ENCODE measurements at regions not wholly inside any gene's neighbourhood (a gene's known extent, or its start where the extent isn't known, plus 50 kb on each side); places are given as distances from the start of the nearest gene placed in this dataset.
"Not testable (repeated sequence)": the region's sequence is repeated elsewhere in the genome, so short reads cannot be mapped to it uniquely, and the experiment has no call there.

GRCh38 chr20:55530763-55531162 is 474.6 kb downstream of the CBLN4 start:
- H3K27ac Mint-ChIP-seq: no peak overlapping the region
- no peak overlapping the region for H3K4me3 Mint-ChIP-seq

GRCh38 chr20:55528482-55528881 is 476.8 kb downstream of the CBLN4 start:
- H3K9me3 Mint-ChIP-seq: peaks cover 3 to 10% (median 6%) of the 10 kb centered on the region in 3 donors
- H3K27ac Mint-ChIP-seq: no peak overlapping the region
- peaks cover 2% of the 10 kb centered on the region for H3K36me3 Mint-ChIP-seq
- H3K4me3 Mint-ChIP-seq: no peak overlapping the region
- H3K4me1 Mint-ChIP-seq: no peaks in the 10 kb centered on the region
- peaks cover 2% of the 10 kb centered on the region for H3K27me3 Mint-ChIP-seq

More at GRCh38 chr20:55530763-55531162, 474.6 kb downstream of the CBLN4 start:
- Mint-ChIP-seq H3K9me3 (peaks cover 7 to 9% (median 7%) of the 10 kb centered on the region in 3 donors), H3K36me3 (peaks cover 1% of the 10 kb centered on the region), H3K27me3 (peaks cover 2% of the 10 kb centered on the region), H3K4me1 (no peaks in the 10 kb centered on the region)

GRCh38 chr20:55522296-55522815 is 483.0 kb downstream of the CBLN4 start:
- peaks cover 2% of the 10 kb centered on the region for H3K27me3 Mint-ChIP-seq
- H3K9me3 Mint-ChIP-seq: peaks cover 5 to 16% (median 8%) of the 10 kb centered on the region in 3 donors
- H3K4me1 Mint-ChIP-seq: no peaks in the 10 kb centered on the region
- peaks cover 2% of the 10 kb centered on the region for H3K36me3 Mint-ChIP-seq
- no peak overlapping the region for H3K4me3 Mint-ChIP-seq
- no peak overlapping the region for H3K27ac Mint-ChIP-seq

- not testable (repeated sequence) for H3K4me1 Mint-ChIP-seq, H3K4me3 Mint-ChIP-seq, H3K36me3 Mint-ChIP-seq, H3K27ac Mint-ChIP-seq, H3K27me3 Mint-ChIP-seq
- peaks cover 4 to 15% (median 7%) of the 10 kb centered on the region in 3 donors for H3K9me3 Mint-ChIP-seq
Measured at GRCh38 chr20:55517584-55517983, 487.7 kb downstream of the CBLN4 start.

- Mint-ChIP-seq H3K9me3 (peaks cover 2 to 11% (median 2%) of the 10 kb centered on the region in 3 donors), H3K4me3 (no peak overlapping the region), H3K36me3 (no peaks in the 10 kb centered on the region), H3K27me3 (no peaks in the 10 kb centered on the region), H3K27ac (no peak overlapping the region), H3K4me1 (no peaks in the 10 kb centered on the region)
Measured at GRCh38 chr20:55515832-55516231, 489.5 kb downstream of the CBLN4 start.

GRCh38 chr20:55514531-55514930 is 490.8 kb downstream of the CBLN4 start:
- H3K36me3 Mint-ChIP-seq: no peaks in the 10 kb centered on the region
- H3K4me3 Mint-ChIP-seq: no peak overlapping the region
- H3K27ac Mint-ChIP-seq: no peak overlapping the region
- H3K27me3 Mint-ChIP-seq: no peaks in the 10 kb centered on the region
- H3K9me3 Mint-ChIP-seq: peaks cover 0 to 8% (median 2%) of the 10 kb centered on the region in 3 donors
- H3K4me1 Mint-ChIP-seq: no peaks in the 10 kb centered on the region

- H3K4me1 Mint-ChIP-seq: no peaks in the 10 kb centered on the region
- H3K4me3 Mint-ChIP-seq: no peak overlapping the region
- H3K27me3 Mint-ChIP-seq: no peaks in the 10 kb centered on the region
- H3K27ac Mint-ChIP-seq: no peak overlapping the region
- H3K36me3 Mint-ChIP-seq: no peaks in the 10 kb centered on the region
- peaks cover 0 to 6% (median 1%) of the 10 kb centered on the region in 3 donors for H3K9me3 Mint-ChIP-seq
Measured at GRCh38 chr20:55513954-55514353, 491.4 kb downstream of the CBLN4 start.

GRCh38 chr20:55500130-55500529 is 505.2 kb downstream of the CBLN4 start:
- H3K4me1 Mint-ChIP-seq: no peaks in the 10 kb centered on the region
- H3K36me3 Mint-ChIP-seq: no peaks in the 10 kb centered on the region
- no peak overlapping the region for H3K27ac Mint-ChIP-seq
- no peaks in the 10 kb centered on the region for H3K27me3 Mint-ChIP-seq
- no peak overlapping the region for H3K4me3 Mint-ChIP-seq
- H3K9me3 Mint-ChIP-seq: peaks cover 4 to 15% (median 9%) of the 10 kb centered on the region in 3 donors

- Mint-ChIP-seq H3K36me3 (no peaks in the 10 kb centered on the region), H3K4me3 (no peak overlapping the region), H3K27me3 (no peaks in the 10 kb centered on the region), H3K27ac (no peak overlapping the region), H3K4me1 (no peaks in the 10 kb centered on the region), H3K9me3 (peaks cover 4 to 12% (median 5%) of the 10 kb centered on the region in 3 donors)
Measured at GRCh38 chr20:55488593-55488992, 516.7 kb downstream of the CBLN4 start.

- H3K27ac Mint-ChIP-seq: no peak overlapping the region
- no peaks in the 10 kb centered on the region for H3K36me3 Mint-ChIP-seq
- H3K4me3 Mint-ChIP-seq: no peak overlapping the region
- H3K4me1 Mint-ChIP-seq: no peaks in the 10 kb centered on the region
- peaks cover 1 to 13% (median 10%) of the 10 kb centered on the region in 3 donors for H3K9me3 Mint-ChIP-seq
- no peaks in the 10 kb centered on the region for H3K27me3 Mint-ChIP-seq
Measured at GRCh38 chr20:55478724-55479450, 526.4 kb downstream of the CBLN4 start.

GRCh38 chr20:55472704-55473103 is 532.6 kb downstream of the CBLN4 start:
- H3K4me3 Mint-ChIP-seq: no peak overlapping the region
- H3K27ac Mint-ChIP-seq: no peak overlapping the region
- no peaks in the 10 kb centered on the region for H3K27me3 Mint-ChIP-seq
- H3K4me1 Mint-ChIP-seq: peaks cover 0 to 1% (median 0%) of the 10 kb centered on the region in 3 donors
- H3K9me3 Mint-ChIP-seq: peaks cover 7 to 10% (median 9%) of the 10 kb centered on the region in 3 donors
- H3K36me3 Mint-ChIP-seq: no peaks in the 10 kb centered on the region

- Mint-ChIP-seq H3K27me3 (no peaks in the 10 kb centered on the region), H3K4me1 (peaks cover 0 to 1% (median 0%) of the 10 kb centered on the region in 3 donors), H3K9me3 (peaks cover 7 to 9% (median 7%) of the 10 kb centered on the region in 3 donors), H3K36me3 (no peaks in the 10 kb centered on the region), H3K27ac (no peak overlapping the region), H3K4me3 (no peak overlapping the region)
Measured at GRCh38 chr20:55471052-55472006, 534.0 kb downstream of the CBLN4 start.

- H3K9me3 Mint-ChIP-seq: peaks cover 5 to 13% (median 9%) of the 10 kb centered on the region in 3 donors
- H3K27me3 Mint-ChIP-seq: no peaks in the 10 kb centered on the region
- no peak overlapping the region for H3K27ac Mint-ChIP-seq
- H3K4me1 Mint-ChIP-seq: peaks cover 0 to 1% (median 0%) of the 10 kb centered on the region in 3 donors
- no peaks in the 10 kb centered on the region for H3K36me3 Mint-ChIP-seq
- no peak overlapping the region for H3K4me3 Mint-ChIP-seq
Measured at GRCh38 chr20:55469074-55469473, 536.2 kb downstream of the CBLN4 start.

GRCh38 chr20:55461519-55461918 is 543.8 kb downstream of the CBLN4 start:
- Mint-ChIP-seq H3K4me1 (no peaks in the 10 kb centered on the region), H3K27ac (no peak overlapping the region), H3K4me3 (no peak overlapping the region), H3K9me3 (peaks cover 0 to 10% (median 3%) of the 10 kb centered on the region in 3 donors), H3K27me3 (no peaks in the 10 kb centered on the region), H3K36me3 (no peaks in the 10 kb centered on the region)

GRCh38 chr20:55456316-55456940 is 548.9 kb downstream of the CBLN4 start:
- Mint-ChIP-seq H3K36me3 (no peaks in the 10 kb centered on the region), H3K9me3 (peaks cover 0 to 8% (median 0%) of the 10 kb centered on the region in 3 donors), H3K27me3 (no peaks in the 10 kb centered on the region), H3K4me3 (no peak overlapping the region), H3K4me1 (no peaks in the 10 kb centered on the region), H3K27ac (no peak overlapping the region)
